IMR-90 (cell line): ENCODE measurements at regions not wholly inside any gene's neighbourhood (a gene's known extent, or its start where the extent isn't known, plus 50 kb on each side); places are given as distances from the start of the nearest gene placed in this dataset.
"Not testable (repeated sequence)": the region's sequence is repeated elsewhere in the genome, so short reads cannot be mapped to it uniquely, and the experiment has no call there.

ENCODE experiments used
- ATAC-seq: fragments of 200-7000 bp; cut with Tn5 transposase; 2 replicates; pipeline ENCODE4 v1.9.1; 2020; ENCODE audit warnings: low read depth, mild to moderate bottlenecking, moderate library complexity
- BruUV-seq: library from RNA; stranded (reverse); fragments of 400-500 nt; replicated peaks from 2 replicates; lab custom pipeline; 2021; lab: Mats Ljungman, UMichigan
- CTCF ChIA-PET: fragments of 300-600 bp; formaldehyde crosslinking; extraction: SDS; loops from one replicate; lab custom pipeline; 2021; ENCODE audit warnings: antibody characterized with exemption; lab: Yijun Ruan, JAX
- POLR2A ChIA-PET: fragments of 300-600 bp; sonication (Branson Sonifier 250); formaldehyde crosslinking; loops from one replicate; lab custom pipeline; 2022; ENCODE audit warnings: antibody characterized with exemption; ENCODE audit not compliant: unreplicated experiment; lab: Charles Lee
- DNase-seq: peaks from one replicate; pipeline ENCODE4 v3.0.0; 2013
- H2AFZ ChIP-seq: replicated peaks from 2 replicates; pipeline ENCODE3; 2013; ENCODE audit warnings: low read length, mild to moderate bottlenecking; ENCODE audit not compliant: poor library complexity
- H2AK5ac ChIP-seq: 2 replicates; pipeline ENCODE4 v1.6.1; 2013; ENCODE audit warnings: low read depth, low read length, inconsistent platforms
- H2AK9ac ChIP-seq: replicated peaks from 2 replicates; pipeline ENCODE3; 2013; ENCODE audit warnings: mild to moderate bottlenecking, low read depth, low read length, moderate library complexity; ENCODE audit not compliant: poor library complexity
- H2BK120ac ChIP-seq: 2 replicates; pipeline ENCODE4 v1.6.1; 2013; ENCODE audit warnings: low read depth, low read length, inconsistent platforms
- H2BK15ac ChIP-seq: 3 replicates; pipeline ENCODE4 v1.6.1; 2013; ENCODE audit warnings: low read depth, low read length, inconsistent platforms
- H2BK20ac ChIP-seq: 2 replicates; pipeline ENCODE4 v1.6.1; 2013; ENCODE audit warnings: low read depth, mild to moderate bottlenecking, inconsistent platforms, low read length, moderate library complexity
- H2BK5ac ChIP-seq: 2 replicates; pipeline ENCODE4 v1.6.1; 2013; ENCODE audit warnings: mild to moderate bottlenecking, low read depth, low read length, inconsistent platforms; ENCODE audit not compliant: poor library complexity, severe bottlenecking
- H3K14ac ChIP-seq: replicated peaks from 2 replicates; pipeline ENCODE4 v1.6.1; 2013; ENCODE audit warnings: low read depth, low read length, inconsistent platforms
- H3K18ac ChIP-seq: 2 replicates; pipeline ENCODE4 v1.6.1; 2013; ENCODE audit warnings: low read depth, low read length, control low read depth
- H3K23ac ChIP-seq: 2 replicates; pipeline ENCODE4 v1.6.1; 2013; ENCODE audit warnings: low read depth, low read length, inconsistent platforms
- H3K27ac ChIP-seq: 2 replicates; pipeline ENCODE4 v1.5.1; 2013; ENCODE audit warnings: mild to moderate bottlenecking, control low read depth, low read length; ENCODE audit not compliant: insufficient read depth
- H3K27me3 ChIP-seq: 2 replicates; pipeline ENCODE4 v1.6.1; 2013; ENCODE audit warnings: low read length; ENCODE audit not compliant: control insufficient read depth, insufficient read depth
- H3K36me3 ChIP-seq: 2 replicates; pipeline ENCODE4 v1.6.1; 2013; ENCODE audit warnings: low read length, mixed read lengths; ENCODE audit not compliant: control insufficient read depth, insufficient read depth
- H3K4ac ChIP-seq: 2 replicates; pipeline ENCODE4 v1.6.1; 2013; ENCODE audit warnings: low read depth, low read length, inconsistent platforms
- H3K4me1 ChIP-seq: 2 replicates; pipeline ENCODE4 v1.6.1; 2013; ENCODE audit warnings: low read length, mixed read lengths; ENCODE audit not compliant: control insufficient read depth, insufficient read depth
- H3K4me2 ChIP-seq: 2 replicates; pipeline ENCODE4 v1.6.1; 2013; ENCODE audit warnings: low read depth, mild to moderate bottlenecking, control low read depth, low read length, moderate library complexity
- H3K4me3 ChIP-seq: 2 replicates; pipeline ENCODE4 v1.5.1; 2013; ENCODE audit warnings: low read depth, mild to moderate bottlenecking, control low read depth, low read length, moderate library complexity; ENCODE audit not compliant: insufficient read depth
- H3K56ac ChIP-seq: 2 replicates; pipeline ENCODE4 v1.6.1; 2013; ENCODE audit warnings: low read length, inconsistent platforms; ENCODE audit not compliant: insufficient read depth; ENCODE audit errors: extremely low read depth
- H3K79me1 ChIP-seq, 2 experiments: 2 replicates each; pipeline ENCODE4 v1.6.1; 2013; ENCODE audit warnings: low read length in 2 of 2, inconsistent platforms in 1 of 2, low read depth in 1 of 2
- H3K9ac ChIP-seq: 2 replicates; pipeline ENCODE4 v1.6.1; 2013; ENCODE audit warnings: low read depth, low read length, control low read depth
- H3K9me1 ChIP-seq: 2 replicates; pipeline ENCODE4 v1.6.1; 2013; ENCODE audit warnings: low read length, inconsistent platforms; ENCODE audit not compliant: insufficient read depth
- H3K9me3 ChIP-seq: 2 replicates; pipeline ENCODE4 v1.6.1; 2013; ENCODE audit warnings: low read length; ENCODE audit not compliant: control insufficient read depth, insufficient read depth
- H4K20me1 ChIP-seq: 2 replicates; pipeline ENCODE4 v1.6.1; 2013; ENCODE audit warnings: low read length, inconsistent platforms; ENCODE audit not compliant: insufficient read depth
- H4K5ac ChIP-seq: 2 replicates; pipeline ENCODE4 v1.6.1; 2013; ENCODE audit warnings: mild to moderate bottlenecking, low read depth, low read length, control low read depth
- H4K8ac ChIP-seq, 2 experiments: 2 replicates each; pipeline ENCODE4 v1.6.1; 2013; ENCODE audit warnings: low read depth in 2 of 2, low read length in 2 of 2, control low read depth in 1 of 2, inconsistent platforms in 1 of 2
- H4K91ac ChIP-seq: 2 replicates; pipeline ENCODE4 v1.6.1; 2013; ENCODE audit warnings: low read depth, low read length, inconsistent platforms; ENCODE audit not compliant: insufficient read depth
- WGBS, 2 experiments: methylation state at CpG; one replicate each; pipeline versions ENCODE4 v1.1.5 to v1.1.7; 2013; ENCODE audit warnings: missing lambda C conversion rate in 2 of 2; ENCODE audit not compliant: insufficient read length in 1 of 2; ENCODE audit errors: extremely low coverage in 2 of 2; 5-methylcytosine and 5-hydroxymethylcytosine counted together
- dilution Hi-C: fragments of 300-500 bp; cut with HindIII; formaldehyde crosslinking; loops from one replicate; pipeline ENCODE4 v1.14.3; 2018; ENCODE audit warnings: low sequenced_read_pairs; ENCODE audit not compliant: unreplicated experiment
- in situ Hi-C: fragments of 300-500 bp; cut with MboI; formaldehyde crosslinking; loops from 3 replicates; pipeline ENCODE4 v1.14.3; 2019; ENCODE audit warnings: low sequenced_read_pairs, inconsistent platforms, mixed read lengths
- intact Hi-C: fragments of 100-400 bp; cut with micrococcal nuclease; formaldehyde crosslinking; loops from 2 replicates; pipeline ENCODE4 v1.10.0; 2022

- in situ Hi-C loops, H3K27me3 ChIP-seq, POLR2A ChIA-PET, H3K9me1 ChIP-seq, H3K79me1 ChIP-seq, H3K27ac ChIP-seq, H3K9ac ChIP-seq, H3K23ac ChIP-seq, H3K4me3 ChIP-seq, CTCF ChIA-PET, H3K4ac ChIP-seq, H2AK9ac ChIP-seq, H3K14ac ChIP-seq, ATAC-seq, H3K4me1 ChIP-seq, H2BK20ac ChIP-seq, H2AK5ac ChIP-seq, BruUV-seq, H3K18ac ChIP-seq, H2BK15ac ChIP-seq, H2AFZ ChIP-seq, H4K8ac ChIP-seq, H4K20me1 ChIP-seq, H3K9me3 ChIP-seq, H3K4me2 ChIP-seq, DNase-seq, H3K36me3 ChIP-seq, dilution Hi-C loops, H4K5ac ChIP-seq, H3K56ac ChIP-seq, intact Hi-C loops, H4K91ac ChIP-seq, H2BK120ac ChIP-seq: not testable (repeated sequence)
- H2BK5ac ChIP-seq: peak overlapping the region; percentile 81
- WGBS, 2 experiments: 0% methylated on average over 1 of the region's 1 CpG; no CpG with 5 or more reads in 1 of the 2 experiments
These were observed 51.6 kb upstream of the DIRAS2 start for GRCh38 chr9:90694187-90694586.
